ENCODE measurements at regions not wholly inside any gene's neighbourhood (a gene's known extent, or its start where the extent isn't known, plus 50 kb on each side); places are given as distances from the start of the nearest gene placed in this dataset.

DNA sequence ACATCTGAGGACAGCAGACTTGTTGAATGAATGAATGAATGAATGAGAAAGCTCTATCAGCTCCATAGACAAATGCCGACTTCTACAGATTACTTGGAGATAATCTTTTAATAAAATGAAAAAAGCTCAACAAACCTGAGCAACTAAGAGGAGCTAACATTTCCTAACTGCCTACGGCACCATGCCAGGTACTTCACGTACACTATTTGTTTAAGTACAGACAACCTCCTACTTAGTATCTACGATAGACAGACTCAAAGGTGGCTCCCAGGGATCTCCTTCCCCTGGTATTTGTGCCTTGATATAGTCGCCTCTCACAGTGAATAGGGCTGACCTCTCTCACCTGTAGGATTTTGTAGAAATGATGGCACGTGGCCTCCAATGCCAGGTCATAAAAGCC is 412.2 kb upstream of the FAT1 start:
- TF ChIP-seq POLR2AphosphoS5 (IDR thresholded peaks at IDR 0.05; ENCODE audit: low read depth, low read length) (no peak), SIN3A (IDR thresholded peaks at IDR 0.05; ENCODE audit: borderline replicate concordance, insufficient read depth, low read length) (no peak), TAF1 (IDR thresholded peaks at IDR 0.05; ENCODE audit: borderline replicate concordance, insufficient read depth, low read length) (no peak)
- TF ChIP-seq, protein P1, sequence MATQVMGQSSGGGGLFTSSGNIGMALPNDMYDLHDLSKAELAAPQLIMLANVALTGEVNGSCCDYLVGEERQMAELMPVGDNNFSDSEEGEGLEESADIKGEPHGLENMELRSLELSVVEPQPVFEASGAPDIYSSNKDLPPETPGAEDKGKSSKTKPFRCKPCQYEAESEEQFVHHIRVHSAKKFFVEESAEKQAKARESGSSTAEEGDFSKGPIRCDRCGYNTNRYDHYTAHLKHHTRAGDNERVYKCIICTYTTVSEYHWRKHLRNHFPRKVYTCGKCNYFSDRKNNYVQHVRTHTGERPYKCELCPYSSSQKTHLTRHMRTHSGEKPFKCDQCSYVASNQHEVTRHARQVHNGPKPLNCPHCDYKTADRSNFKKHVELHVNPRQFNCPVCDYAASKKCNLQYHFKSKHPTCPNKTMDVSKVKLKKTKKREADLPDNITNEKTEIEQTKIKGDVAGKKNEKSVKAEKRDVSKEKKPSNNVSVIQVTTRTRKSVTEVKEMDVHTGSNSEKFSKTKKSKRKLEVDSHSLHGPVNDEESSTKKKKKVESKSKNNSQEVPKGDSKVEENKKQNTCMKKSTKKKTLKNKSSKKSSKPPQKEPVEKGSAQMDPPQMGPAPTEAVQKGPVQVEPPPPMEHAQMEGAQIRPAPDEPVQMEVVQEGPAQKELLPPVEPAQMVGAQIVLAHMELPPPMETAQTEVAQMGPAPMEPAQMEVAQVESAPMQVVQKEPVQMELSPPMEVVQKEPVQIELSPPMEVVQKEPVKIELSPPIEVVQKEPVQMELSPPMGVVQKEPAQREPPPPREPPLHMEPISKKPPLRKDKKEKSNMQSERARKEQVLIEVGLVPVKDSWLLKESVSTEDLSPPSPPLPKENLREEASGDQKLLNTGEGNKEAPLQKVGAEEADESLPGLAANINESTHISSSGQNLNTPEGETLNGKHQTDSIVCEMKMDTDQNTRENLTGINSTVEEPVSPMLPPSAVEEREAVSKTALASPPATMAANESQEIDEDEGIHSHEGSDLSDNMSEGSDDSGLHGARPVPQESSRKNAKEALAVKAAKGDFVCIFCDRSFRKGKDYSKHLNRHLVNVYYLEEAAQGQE (IDR thresholded peaks at IDR 0.05; ENCODE audit: insufficient read depth in 1 of 2, low read depth in 2 of 2, low read length in 2 of 2), result no peak
